BE2C (cell line): ENCODE measurements at regions not wholly inside any gene's neighbourhood (a gene's known extent, or its start where the extent isn't known, plus 50 kb on each side); places are given as distances from the start of the nearest gene placed in this dataset.
"Not testable (repeated sequence)": the region's sequence is repeated elsewhere in the genome, so short reads cannot be mapped to it uniquely, and the experiment has no call there.

Experiments used
- DNase-seq: peaks from one replicate; pipeline ENCODE4 v3.0.0-alpha.2; 2020
- H3K27me3 ChIP-seq: fragments of 250-450 bp; sonication (Bioruptor Pico); 2 replicates; pipeline ENCODE4 v1.5.1; 2020; ENCODE audit warnings: mild to moderate bottlenecking
- H3K36me3 ChIP-seq: fragments of 250-450 bp; sonication (Bioruptor Pico); 2 replicates; pipeline ENCODE4 v1.5.1; 2020; ENCODE audit warnings: mild to moderate bottlenecking
- H3K4me1 ChIP-seq: fragments of 250-450 bp; sonication (Bioruptor Pico); 2 replicates; pipeline ENCODE4 v1.5.1; 2020
- H3K4me3 ChIP-seq: 2 replicates; pipeline ENCODE4 v1.5.1; 2011; ENCODE audit warnings: low read depth, low read length
- H3K9me3 ChIP-seq: fragments of 250-450 bp; sonication (Bioruptor Pico); 2 replicates; pipeline ENCODE4 v1.5.1; 2020
- CTCF ChIP-seq: IDR thresholded peaks from 2 replicates; pipeline ENCODE4 v1.5.1; 2012; ENCODE audit warnings: mild to moderate bottlenecking, low read depth, low read length

- Histone ChIP-seq H3K4me3 (no peak overlapping the region), H3K36me3 (no peaks in the 10 kb centered on the region), H3K27me3 (no peaks in the 10 kb centered on the region), H3K9me3 (no peaks in the 10 kb centered on the region), H3K4me1 (no peaks in the 10 kb centered on the region)
- no peak for DNase-seq
- no peak for TF ChIP-seq CTCF
Measured at GRCh38 chr5:158506648-158507047, 593.1 kb downstream of the EBF1 start.

- no peaks in the 10 kb centered on the region for H3K27me3 ChIP-seq
- H3K36me3 ChIP-seq = no peaks in the 10 kb centered on the region
- H3K4me1 ChIP-seq = no peaks in the 10 kb centered on the region
- H3K9me3 ChIP-seq = no peaks in the 10 kb centered on the region
- DNase-seq = no peak
- H3K4me3 ChIP-seq = no peak overlapping the region
- no peak for TF ChIP-seq CTCF
Measured at GRCh38 chr5:158502686-158503085, 597.0 kb downstream of the EBF1 start.

GRCh38 chr5:158499892-158500418, 599.8 kb downstream of the EBF1 start:
- Histone ChIP-seq H3K4me3 (no peak overlapping the region), H3K4me1 (no peaks in the 10 kb centered on the region; the same call in 1 of the 2 replicates), H3K36me3 (no peaks in the 10 kb centered on the region), H3K27me3 (no peaks in the 10 kb centered on the region), H3K9me3 (no peaks in the 10 kb centered on the region)
- DNase-seq = no peak
- TF ChIP-seq CTCF = no peak

- no peaks in the 10 kb centered on the region for H3K27me3 ChIP-seq
- DNase-seq = no peak
- no peak for TF ChIP-seq CTCF
- H3K9me3 ChIP-seq = no peaks in the 10 kb centered on the region
- no peaks in the 10 kb centered on the region; the same call in 1 of the 2 replicates for H3K4me1 ChIP-seq
- H3K36me3 ChIP-seq = no peaks in the 10 kb centered on the region
- no peak overlapping the region for H3K4me3 ChIP-seq
Measured at GRCh38 chr5:158499075-158499891, 600.4 kb downstream of the EBF1 start.

GRCh38 chr5:158496624-158497023, 603.1 kb downstream of the EBF1 start:
- no peak for TF ChIP-seq CTCF
- H3K36me3 ChIP-seq = no peaks in the 10 kb centered on the region
- H3K9me3 ChIP-seq = no peaks in the 10 kb centered on the region
- no peak for DNase-seq
- no peaks in the 10 kb centered on the region; the same call in 1 of the 2 replicates for H3K4me1 ChIP-seq
- no peak overlapping the region for H3K4me3 ChIP-seq
- H3K27me3 ChIP-seq = no peaks in the 10 kb centered on the region

- Histone ChIP-seq H3K36me3 (no peaks in the 10 kb centered on the region), H3K9me3 (no peaks in the 10 kb centered on the region), H3K4me3 (no peak overlapping the region), H3K4me1 (no peaks in the 10 kb centered on the region; the same call in 1 of the 2 replicates), H3K27me3 (no peaks in the 10 kb centered on the region)
- TF ChIP-seq CTCF = no peak
- DNase-seq = no peak
Measured at GRCh38 chr5:158494541-158494940, 605.2 kb downstream of the EBF1 start.

GRCh38 chr5:158494044-158494443, 605.7 kb downstream of the EBF1 start:
- H3K4me1 ChIP-seq, DNase-seq, H3K9me3 ChIP-seq, H3K36me3 ChIP-seq, H3K27me3 ChIP-seq, H3K4me3 ChIP-seq: not testable (repeated sequence)
